Sigmoid colon (tissue), 6 donors: ENCODE measurements at regions not wholly inside any gene's neighbourhood (a gene's known extent, or its start where the extent isn't known, plus 50 kb on each side); places are given as distances from the start of the nearest gene placed in this dataset.
"Not testable (repeated sequence)": the region's sequence is repeated elsewhere in the genome, so short reads cannot be mapped to it uniquely, and the experiment has no call there.

Experiments
- DNase-seq: peaks from one replicate; pipeline ENCODE4 v3.0.0-alpha.2; 2019
- H3K27ac ChIP-seq, 4 donors: fragments of 200-600 bp; sonication (generic); one replicate each; pipeline ENCODE4 v1.5.1; 2016 to 2019; ENCODE audit warnings: mild to moderate bottlenecking in 1 of 4
- H3K27me3 ChIP-seq, 3 donors: fragments of 200-600 bp; sonication (generic); one replicate each; pipeline ENCODE4 v1.5.1; 2019; ENCODE audit warnings: mild to moderate bottlenecking in 1 of 3
- H3K36me3 ChIP-seq, 4 donors: fragments of 200-600 bp; sonication (generic); one replicate each; pipeline ENCODE4 v1.5.1; 2016 to 2019
- H3K4me1 ChIP-seq, 4 donors: fragments of 200-600 bp; sonication (generic); one replicate each; pipeline ENCODE4 v1.5.1; 2017 to 2019
- H3K4me3 ChIP-seq, 4 donors: fragments of 200-600 bp; sonication (generic); one replicate each; pipeline ENCODE4 v1.5.1; 2017 to 2019; ENCODE audit warnings: mild to moderate bottlenecking in 2 of 4, moderate library complexity in 1 of 4
- H3K9me3 ChIP-seq, 4 donors: fragments of 200-600 bp in 3 of 4; sonication (generic) in 3 of 4; one replicate each; pipeline versions ENCODE4 v1.5.1 to v1.6.1; 2013 to 2019
- EP300 ChIP-seq, 4 donors: sonication (generic); formaldehyde crosslinking; IDR thresholded peaks; one replicate each; pipeline ENCODE4 v1.6.1; 2017; ENCODE audit warnings: antibody characterized with exemption in 4 of 4
- POLR2A ChIP-seq, 2 donors: fragments of 450-650 bp; IDR thresholded peaks; one replicate each; pipeline ENCODE4 v1.6.1; 2016; ENCODE audit warnings: antibody characterized with exemption in 2 of 2, mild to moderate bottlenecking in 2 of 2, moderate library complexity in 2 of 2
- POLR2AphosphoS5 ChIP-seq, 4 donors: sonication (generic); formaldehyde crosslinking; IDR thresholded peaks; one replicate each; pipeline ENCODE4 v1.6.1; 2017; ENCODE audit warnings: antibody characterized with exemption in 4 of 4
- WGBS, 2 donors: extraction: QIAGEN DNeasy Blood & Tissue Kit; methylation state at CpG; one replicate each; pipeline ENCODE4 v1.1.7; 2013; 5-methylcytosine and 5-hydroxymethylcytosine counted together
- intact Hi-C: fragments of 100-400 bp; cut with DNase I; formaldehyde crosslinking; loops from one replicate; pipeline ENCODE4 v1.15.1; 2023
- TF ChIP-seq, protein P1 (sequence below), 4 experiments: fragments of 450-650 bp in 3 of 4; fragments of 200-600 bp in 1 of 4; IDR thresholded peaks; one replicate each; pipeline ENCODE4 v1.5.1; 2016 to 2019; ENCODE audit warnings: antibody characterized with exemption in 4 of 4, mild to moderate bottlenecking in 3 of 4, moderate library complexity in 2 of 4
- donor health status: healthy with polysubstance abuse.
- donor health status: healthy.

DNA sequence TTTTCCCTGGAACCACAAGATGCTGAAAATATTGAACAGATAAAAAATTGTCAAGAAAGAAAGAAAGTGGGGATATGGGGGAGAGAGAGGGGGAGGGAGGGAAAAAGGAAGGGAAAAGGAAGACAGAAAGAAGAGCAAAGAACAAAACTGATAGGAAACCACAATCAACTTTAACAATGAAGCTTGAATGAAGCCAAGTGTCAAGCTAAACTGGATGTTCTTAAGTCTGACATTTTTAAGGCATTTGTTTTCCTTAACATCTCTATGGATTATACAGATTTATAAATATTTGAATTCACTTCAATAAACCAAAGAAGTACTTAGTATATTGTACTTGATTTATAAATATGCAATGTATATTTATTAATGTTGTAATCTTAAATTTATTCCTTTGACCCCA lies 197.6 kb upstream of the SMLR1 start:
- no peaks in the 10 kb centered on the region for H3K4me1 ChIP-seq
- H3K4me3 ChIP-seq, result no peak overlapping the region
- H3K27ac ChIP-seq, result no peak overlapping the region
- DNase-seq, result no peak
- no peaks in the 10 kb centered on the region for H3K36me3 ChIP-seq
- TF ChIP-seq POLR2AphosphoS5 (IDR thresholded peaks at IDR 0.05) (no peak), EP300 (IDR thresholded peaks at IDR 0.05) (no peak), POLR2A (IDR thresholded peaks at IDR 0.05) (no peak)
- TF ChIP-seq, protein P1, sequence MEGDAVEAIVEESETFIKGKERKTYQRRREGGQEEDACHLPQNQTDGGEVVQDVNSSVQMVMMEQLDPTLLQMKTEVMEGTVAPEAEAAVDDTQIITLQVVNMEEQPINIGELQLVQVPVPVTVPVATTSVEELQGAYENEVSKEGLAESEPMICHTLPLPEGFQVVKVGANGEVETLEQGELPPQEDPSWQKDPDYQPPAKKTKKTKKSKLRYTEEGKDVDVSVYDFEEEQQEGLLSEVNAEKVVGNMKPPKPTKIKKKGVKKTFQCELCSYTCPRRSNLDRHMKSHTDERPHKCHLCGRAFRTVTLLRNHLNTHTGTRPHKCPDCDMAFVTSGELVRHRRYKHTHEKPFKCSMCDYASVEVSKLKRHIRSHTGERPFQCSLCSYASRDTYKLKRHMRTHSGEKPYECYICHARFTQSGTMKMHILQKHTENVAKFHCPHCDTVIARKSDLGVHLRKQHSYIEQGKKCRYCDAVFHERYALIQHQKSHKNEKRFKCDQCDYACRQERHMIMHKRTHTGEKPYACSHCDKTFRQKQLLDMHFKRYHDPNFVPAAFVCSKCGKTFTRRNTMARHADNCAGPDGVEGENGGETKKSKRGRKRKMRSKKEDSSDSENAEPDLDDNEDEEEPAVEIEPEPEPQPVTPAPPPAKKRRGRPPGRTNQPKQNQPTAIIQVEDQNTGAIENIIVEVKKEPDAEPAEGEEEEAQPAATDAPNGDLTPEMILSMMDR (IDR thresholded peaks at IDR 0.05), result no peak
- no peaks in the 10 kb centered on the region for H3K27me3 ChIP-seq
- intact Hi-C loops, result no loop called here
- no peaks in the 10 kb centered on the region for H3K9me3 ChIP-seq

DNA sequence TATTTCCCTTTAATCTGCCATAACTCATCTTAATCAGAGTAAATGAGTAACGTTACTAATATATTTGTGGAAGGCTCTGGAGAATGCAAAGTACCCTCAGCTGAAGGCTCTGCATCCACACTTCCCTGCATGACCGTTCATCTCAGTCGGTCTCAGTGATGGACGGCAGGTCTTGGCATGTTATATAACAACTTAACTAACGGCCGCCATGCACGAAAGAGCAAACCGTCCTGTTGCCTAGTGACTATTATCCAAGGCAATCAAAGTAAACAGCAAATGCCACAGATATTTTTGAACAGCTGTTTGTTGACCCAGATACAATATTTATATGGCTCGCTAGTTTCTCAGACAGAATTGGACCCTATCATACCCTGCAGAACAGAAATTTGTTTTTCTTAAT lies 194.9 kb upstream of the SMLR1 start:
- WGBS, 2 donors, result 66 to 68% methylated on average over 9 of the region's 9 CpGs
- no peak for DNase-seq
- Histone ChIP-seq H3K9me3 (no peaks in the 10 kb centered on the region), H3K4me3 (no peak overlapping the region), H3K27ac (no peak overlapping the region), H3K4me1 (no peaks in the 10 kb centered on the region), H3K27me3 (no peaks in the 10 kb centered on the region), H3K36me3 (no peaks in the 10 kb centered on the region)
- intact Hi-C loops, result no loop called here
- TF ChIP-seq, protein P1 (IDR thresholded peaks at IDR 0.05), result no peak
- TF ChIP-seq POLR2AphosphoS5 (IDR thresholded peaks at IDR 0.05), result no peak
- TF ChIP-seq POLR2A (IDR thresholded peaks at IDR 0.05), result no peak
- TF ChIP-seq EP300 (IDR thresholded peaks at IDR 0.05), result no peak

DNA sequence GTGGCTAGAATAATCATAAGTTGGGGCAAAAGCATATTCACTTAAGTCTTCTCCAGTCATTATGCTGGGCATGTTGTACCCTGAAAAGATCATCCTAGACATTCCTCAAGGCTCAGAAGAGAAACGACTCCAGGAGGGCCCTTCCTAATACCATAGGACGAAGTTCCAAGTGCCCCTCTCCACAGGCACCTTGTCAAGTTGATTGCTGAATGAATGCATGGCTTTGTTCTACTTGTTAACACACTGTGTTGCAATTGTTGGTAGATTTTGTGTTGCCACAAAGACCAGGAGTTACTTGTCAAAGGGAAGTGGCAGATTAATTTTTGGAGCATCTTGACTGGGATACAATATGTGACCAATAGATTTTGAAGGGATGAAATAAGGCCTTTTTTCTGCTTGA lies 194.3 kb upstream of the SMLR1 start:
- Histone ChIP-seq H3K4me3 (no peak overlapping the region), H3K27ac (no peak overlapping the region), H3K36me3 (no peaks in the 10 kb centered on the region), H3K4me1 (no peaks in the 10 kb centered on the region), H3K9me3 (no peaks in the 10 kb centered on the region), H3K27me3 (no peaks in the 10 kb centered on the region)
- 60 to 72% methylated on average over 2 of the region's 2 CpGs for WGBS, 2 donors
- DNase-seq, result no peak
- intact Hi-C loops, result no loop called here
- no peak for TF ChIP-seq EP300 (IDR thresholded peaks at IDR 0.05)
- TF ChIP-seq POLR2A (IDR thresholded peaks at IDR 0.05), result no peak
- TF ChIP-seq POLR2AphosphoS5 (IDR thresholded peaks at IDR 0.05), result no peak
- TF ChIP-seq, protein P1 (IDR thresholded peaks at IDR 0.05), result no peak

DNA sequence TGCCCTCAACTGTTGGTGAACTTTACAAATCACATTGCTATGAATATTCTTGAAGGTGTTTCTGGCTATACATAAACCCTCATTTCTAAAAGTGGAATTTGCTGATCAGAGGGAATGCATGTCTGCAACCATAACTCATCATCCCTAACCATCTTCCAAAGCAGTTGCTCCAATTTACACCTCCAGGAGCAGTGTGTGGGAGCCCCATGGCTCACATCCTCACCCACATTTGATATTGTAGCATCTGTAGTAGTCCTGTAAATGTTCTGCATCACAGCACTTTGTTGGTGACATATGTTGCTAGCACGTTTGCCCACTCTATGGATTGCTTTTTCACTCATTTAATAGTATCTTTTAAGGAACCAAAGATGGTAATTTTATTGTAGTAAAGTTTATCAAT lies 183.8 kb upstream of the SMLR1 start:
- H3K9me3 ChIP-seq, result peaks cover 0 to 5% (median 2%) of the 10 kb centered on the region in 4 donors
- no peak overlapping the region for H3K4me3 ChIP-seq
- no peaks in the 10 kb centered on the region for H3K27me3 ChIP-seq
- TF ChIP-seq EP300 (IDR thresholded peaks at IDR 0.05) (no peak), POLR2AphosphoS5 (IDR thresholded peaks at IDR 0.05) (no peak), POLR2A (IDR thresholded peaks at IDR 0.05) (no peak)
- TF ChIP-seq, protein P1 (IDR thresholded peaks at IDR 0.05), result no peak
- H3K4me1 ChIP-seq, result no peaks in the 10 kb centered on the region
- no peak for DNase-seq
- no peak overlapping the region for H3K27ac ChIP-seq
- WGBS, 2 donors, result 11 to 66% methylated on average over 1 of the region's 1 CpG
- intact Hi-C loops, result no loop called here
- no peaks in the 10 kb centered on the region for H3K36me3 ChIP-seq

DNA sequence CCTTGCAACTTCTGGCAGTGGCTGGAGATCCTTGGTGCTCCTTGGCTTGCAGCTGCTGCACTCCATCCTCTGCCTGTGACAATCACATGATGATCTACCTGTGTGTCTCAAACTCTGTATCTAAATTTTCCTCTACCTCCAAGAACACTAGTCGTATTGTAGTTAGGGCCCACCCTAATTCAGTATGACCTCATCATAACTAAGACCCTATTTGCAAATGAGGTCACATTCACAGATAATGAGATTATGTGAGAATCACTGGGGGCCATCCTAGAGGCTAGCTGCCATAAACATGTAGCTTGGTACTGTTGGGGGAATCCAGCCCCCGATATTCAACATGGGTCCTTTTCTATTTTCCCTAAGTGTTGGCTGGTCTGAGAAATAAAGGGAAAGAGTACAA lies 183.0 kb upstream of the SMLR1 start:
- 92 to 95% methylated on average over 2 of the region's 2 CpGs for WGBS, 2 donors
- no peak for DNase-seq
- H3K27me3 ChIP-seq, result no peaks in the 10 kb centered on the region
- intact Hi-C loops, result no loop called here
- no peaks in the 10 kb centered on the region for H3K36me3 ChIP-seq
- TF ChIP-seq POLR2AphosphoS5 (IDR thresholded peaks at IDR 0.05) (no peak), EP300 (IDR thresholded peaks at IDR 0.05) (no peak), POLR2A (IDR thresholded peaks at IDR 0.05) (no peak)
- TF ChIP-seq, protein P1 (IDR thresholded peaks at IDR 0.05), result no peak
- H3K9me3 ChIP-seq, result peaks cover 0 to 5% (median under 1%) of the 10 kb centered on the region in 4 donors
- H3K4me3 ChIP-seq, result no peak overlapping the region
- no peaks in the 10 kb centered on the region for H3K4me1 ChIP-seq
- no peak overlapping the region for H3K27ac ChIP-seq

DNA sequence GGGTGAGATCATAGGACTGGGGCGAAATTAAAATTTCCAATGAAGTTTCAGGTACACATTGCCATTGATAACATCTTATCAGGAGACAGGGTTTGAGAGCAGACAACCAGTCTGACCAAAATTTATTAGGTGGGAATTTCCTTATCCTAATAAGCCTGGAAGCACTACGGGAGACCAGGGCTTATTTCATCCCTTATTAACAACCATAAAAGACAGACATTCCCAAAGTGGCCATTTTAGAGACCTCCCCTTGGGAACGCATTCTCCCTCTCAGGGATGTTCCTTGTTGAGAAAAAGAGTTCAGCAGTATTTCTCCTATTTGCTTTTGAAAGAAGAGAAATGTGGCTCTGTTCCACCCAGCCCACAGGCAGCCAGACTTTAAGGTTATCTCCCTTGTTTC lies 182.4 kb upstream of the SMLR1 start:
- intact Hi-C loops, H3K4me1 ChIP-seq, H3K36me3 ChIP-seq, H3K27me3 ChIP-seq, H3K9me3 ChIP-seq, DNase-seq, H3K27ac ChIP-seq, H3K4me3 ChIP-seq: not testable (repeated sequence)
- 86 to 94% methylated on average over 3 of the region's 3 CpGs for WGBS, 2 donors
